ENCODE measurements at regions not wholly inside any gene's neighbourhood (a gene's known extent, or its start where the extent isn't known, plus 50 kb on each side); places are given as distances from the start of the nearest gene placed in this dataset.

DNA sequence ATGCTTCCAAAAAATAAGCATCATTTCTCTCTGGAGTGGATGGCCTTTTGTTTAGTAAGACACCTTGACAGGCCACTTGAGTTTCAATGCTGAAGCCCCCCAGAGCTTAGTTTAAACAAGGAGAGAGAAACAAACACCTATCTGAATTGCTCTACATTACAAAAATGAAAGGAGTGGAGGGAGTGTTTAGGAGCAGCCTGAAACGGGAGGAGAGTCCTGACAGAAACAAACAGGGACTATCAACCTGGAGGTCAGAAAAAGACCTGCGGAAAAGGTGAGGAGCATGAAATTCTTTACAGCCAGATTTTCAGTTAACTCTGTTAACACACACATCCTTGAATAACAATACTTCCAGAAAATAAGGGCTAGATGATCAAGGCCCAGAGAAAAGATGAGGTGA is 126.2 kb downstream of the NR4A2 start:
- TF ChIP-seq ZZZ3 (IDR thresholded peaks at IDR 0.05), result no peak
- TF ChIP-seq HDAC1 (IDR thresholded peaks at IDR 0.05), result no peak
- TF ChIP-seq ZFX (CRISPR knock-in tag; IDR thresholded peaks at IDR 0.05), result no peak
- TF ChIP-seq, protein P1, sequence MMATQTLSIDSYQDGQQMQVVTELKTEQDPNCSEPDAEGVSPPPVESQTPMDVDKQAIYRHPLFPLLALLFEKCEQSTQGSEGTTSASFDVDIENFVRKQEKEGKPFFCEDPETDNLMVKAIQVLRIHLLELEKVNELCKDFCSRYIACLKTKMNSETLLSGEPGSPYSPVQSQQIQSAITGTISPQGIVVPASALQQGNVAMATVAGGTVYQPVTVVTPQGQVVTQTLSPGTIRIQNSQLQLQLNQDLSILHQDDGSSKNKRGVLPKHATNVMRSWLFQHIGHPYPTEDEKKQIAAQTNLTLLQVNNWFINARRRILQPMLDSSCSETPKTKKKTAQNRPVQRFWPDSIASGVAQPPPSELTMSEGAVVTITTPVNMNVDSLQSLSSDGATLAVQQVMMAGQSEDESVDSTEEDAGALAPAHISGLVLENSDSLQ (IDR thresholded peaks at IDR 0.05), result no peak
- TF ChIP-seq GABPB2 (CRISPR knock-in tag; conservative IDR thresholded peaks at IDR 0.05), result no peak
- TF ChIP-seq, protein P2, sequence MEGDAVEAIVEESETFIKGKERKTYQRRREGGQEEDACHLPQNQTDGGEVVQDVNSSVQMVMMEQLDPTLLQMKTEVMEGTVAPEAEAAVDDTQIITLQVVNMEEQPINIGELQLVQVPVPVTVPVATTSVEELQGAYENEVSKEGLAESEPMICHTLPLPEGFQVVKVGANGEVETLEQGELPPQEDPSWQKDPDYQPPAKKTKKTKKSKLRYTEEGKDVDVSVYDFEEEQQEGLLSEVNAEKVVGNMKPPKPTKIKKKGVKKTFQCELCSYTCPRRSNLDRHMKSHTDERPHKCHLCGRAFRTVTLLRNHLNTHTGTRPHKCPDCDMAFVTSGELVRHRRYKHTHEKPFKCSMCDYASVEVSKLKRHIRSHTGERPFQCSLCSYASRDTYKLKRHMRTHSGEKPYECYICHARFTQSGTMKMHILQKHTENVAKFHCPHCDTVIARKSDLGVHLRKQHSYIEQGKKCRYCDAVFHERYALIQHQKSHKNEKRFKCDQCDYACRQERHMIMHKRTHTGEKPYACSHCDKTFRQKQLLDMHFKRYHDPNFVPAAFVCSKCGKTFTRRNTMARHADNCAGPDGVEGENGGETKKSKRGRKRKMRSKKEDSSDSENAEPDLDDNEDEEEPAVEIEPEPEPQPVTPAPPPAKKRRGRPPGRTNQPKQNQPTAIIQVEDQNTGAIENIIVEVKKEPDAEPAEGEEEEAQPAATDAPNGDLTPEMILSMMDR (IDR thresholded peaks at IDR 0.05 in 2 of 3, conservative IDR thresholded peaks at IDR 0.05 in 1 of 3; ENCODE audit: insufficient read depth in 2 of 3, low read depth in 1 of 3, low read length in 3 of 3), result no peak
- TF ChIP-seq CBX2 (IDR thresholded peaks at IDR 0.05; ENCODE audit: insufficient read depth, low read length, poor library complexity, severe bottlenecking), result no peak
- TF ChIP-seq CEBPG (CRISPR knock-in tag; IDR thresholded peaks at IDR 0.05), result no peak
- TF ChIP-seq CEBPG (tag; conservative IDR thresholded peaks at IDR 0.05 in 1 of 2, IDR thresholded peaks at IDR 0.05 in 1 of 2), result no peak
- TF ChIP-seq JUNB (CRISPR knock-in tag; conservative IDR thresholded peaks at IDR 0.05), result no peak

All from K562 (cell line).